GM10248 (cell line): ENCODE measurements at regions not wholly inside any gene's neighbourhood (a gene's known extent, or its start where the extent isn't known, plus 50 kb on each side); places are given as distances from the start of the nearest gene placed in this dataset.

Source experiments
- CTCF ChIA-PET: fragments of 300-600 bp; sonication (Branson Sonifier 250); formaldehyde crosslinking; extraction: SDS; loops from one replicate; lab custom pipeline; 2021; ENCODE audit warnings: antibody characterized with exemption; lab: Yijun Ruan, JAX
- POLR2A ChIA-PET: fragments of 350-650 bp; sonication (Branson Sonifier 250); formaldehyde crosslinking; extraction: SDS; loops from one replicate; lab custom pipeline; 2020; ENCODE audit warnings: antibody characterized with exemption; lab: Yijun Ruan, JAX
- DNase-seq: peaks from one replicate; pipeline ENCODE4 v3.0.0; 2012; ENCODE audit errors: extremely low spot score
- TF ChIP-seq, protein P1 (sequence below): IDR thresholded peaks from 2 replicates; pipeline ENCODE4 v1.5.1; 2012; ENCODE audit warnings: mild to moderate bottlenecking, low read depth; ENCODE audit errors: extremely low read depth, missing control alignments, control extremely low read depth

DNA sequence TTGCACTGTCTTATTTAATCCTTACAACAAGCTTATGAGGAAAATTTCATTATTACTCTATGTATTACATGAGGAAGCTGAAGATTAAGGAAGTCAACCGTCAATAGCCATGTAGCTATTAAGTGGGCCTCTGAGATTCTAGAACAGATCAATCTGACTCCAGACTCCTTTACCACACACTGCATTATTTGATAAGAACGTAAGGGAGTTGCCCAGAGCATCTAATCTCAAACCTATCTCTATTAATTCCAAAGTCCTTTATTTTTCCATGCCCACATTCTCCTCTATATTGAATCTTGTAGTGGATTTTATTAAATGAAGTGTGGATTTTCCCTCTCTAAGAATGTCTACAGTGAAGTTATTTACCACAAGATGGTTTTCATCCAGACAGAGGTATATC lies 118.2 kb upstream of the MTAP start:
- TF ChIP-seq, protein P1, sequence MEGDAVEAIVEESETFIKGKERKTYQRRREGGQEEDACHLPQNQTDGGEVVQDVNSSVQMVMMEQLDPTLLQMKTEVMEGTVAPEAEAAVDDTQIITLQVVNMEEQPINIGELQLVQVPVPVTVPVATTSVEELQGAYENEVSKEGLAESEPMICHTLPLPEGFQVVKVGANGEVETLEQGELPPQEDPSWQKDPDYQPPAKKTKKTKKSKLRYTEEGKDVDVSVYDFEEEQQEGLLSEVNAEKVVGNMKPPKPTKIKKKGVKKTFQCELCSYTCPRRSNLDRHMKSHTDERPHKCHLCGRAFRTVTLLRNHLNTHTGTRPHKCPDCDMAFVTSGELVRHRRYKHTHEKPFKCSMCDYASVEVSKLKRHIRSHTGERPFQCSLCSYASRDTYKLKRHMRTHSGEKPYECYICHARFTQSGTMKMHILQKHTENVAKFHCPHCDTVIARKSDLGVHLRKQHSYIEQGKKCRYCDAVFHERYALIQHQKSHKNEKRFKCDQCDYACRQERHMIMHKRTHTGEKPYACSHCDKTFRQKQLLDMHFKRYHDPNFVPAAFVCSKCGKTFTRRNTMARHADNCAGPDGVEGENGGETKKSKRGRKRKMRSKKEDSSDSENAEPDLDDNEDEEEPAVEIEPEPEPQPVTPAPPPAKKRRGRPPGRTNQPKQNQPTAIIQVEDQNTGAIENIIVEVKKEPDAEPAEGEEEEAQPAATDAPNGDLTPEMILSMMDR = no peak
- ChIA-PET CTCF (no interaction called here), POLR2A (no interaction called here)
- DNase-seq = no peak

DNA sequence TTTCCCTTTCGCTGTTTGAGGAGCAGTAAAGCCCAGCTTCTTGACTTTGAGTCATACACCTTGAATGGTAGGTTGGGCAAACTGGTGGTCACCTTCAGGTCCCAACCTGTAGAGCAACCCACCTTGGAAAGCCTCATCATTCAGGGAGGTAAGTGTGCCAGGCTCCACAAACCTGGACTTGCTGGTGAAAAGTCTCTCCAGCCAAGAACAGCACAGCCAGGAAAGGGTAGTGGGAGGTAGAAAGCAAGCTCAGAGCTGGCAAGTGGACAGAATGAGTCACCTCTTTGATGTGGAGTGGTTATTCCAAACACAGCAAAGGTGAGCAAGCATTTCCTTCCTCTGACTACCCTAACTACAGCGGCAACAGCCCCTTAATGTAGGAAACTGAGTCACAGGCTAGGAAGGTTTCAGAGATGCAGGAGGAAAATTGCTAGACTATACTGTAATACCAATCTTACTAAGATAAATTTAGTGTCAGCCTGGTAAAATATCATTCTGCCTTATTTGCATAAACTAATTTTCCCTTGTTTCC lies 117.5 kb upstream of the MTAP start:
- DNase-seq = no peak
- ChIA-PET CTCF (no interaction called here), POLR2A (no interaction called here)
- TF ChIP-seq, protein P1 = no peak

DNA sequence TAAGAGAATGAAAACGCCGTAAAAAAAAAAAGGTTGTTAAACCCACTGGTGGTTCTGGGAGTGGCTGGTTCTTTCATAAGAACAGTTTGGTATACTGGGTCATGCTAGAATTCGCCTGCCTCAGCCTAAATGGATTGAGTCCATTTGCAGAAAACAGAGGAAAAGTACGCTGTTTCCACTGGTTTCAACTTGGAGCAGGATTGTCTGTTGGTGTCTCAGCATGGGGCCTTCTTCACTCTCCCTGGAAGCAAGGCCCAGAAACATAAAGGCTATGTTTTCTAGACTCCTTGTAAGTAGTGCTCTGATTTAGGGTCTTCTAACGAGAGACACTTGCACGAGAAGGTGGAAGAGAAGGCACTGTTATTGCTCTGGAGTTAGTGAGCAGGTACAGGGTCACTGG lies 116.9 kb upstream of the MTAP start:
- DNase-seq = no peak
- ChIA-PET POLR2A (no interaction called here), CTCF (no interaction called here)
- TF ChIP-seq, protein P1 = no peak

DNA sequence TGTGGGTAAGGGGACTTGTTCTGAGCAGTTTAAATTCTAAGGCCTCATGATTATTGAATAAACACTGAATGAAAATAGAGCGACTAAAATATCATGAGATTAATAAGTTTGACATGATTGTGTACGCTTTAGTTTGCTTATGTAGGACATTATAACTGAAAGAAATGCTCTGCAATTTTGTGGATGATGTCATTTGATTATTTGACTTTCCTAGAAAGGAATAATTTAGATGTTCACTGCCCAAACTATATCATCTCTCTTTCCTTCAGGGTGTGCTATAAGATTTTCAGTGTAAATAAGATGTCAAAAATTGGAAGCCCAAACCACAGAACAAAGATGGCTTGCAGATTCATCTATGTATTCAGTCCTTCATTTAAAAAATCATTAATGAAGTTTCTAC lies 115.7 kb upstream of the MTAP start:
- ChIA-PET POLR2A (no interaction called here), CTCF (interaction anchor here (1.0 kb wide), 1 partner anchor 10 kb away, joined by 3 read pairs; no protein-coding TSS in a partner anchor)
- DNase-seq = no peak
- TF ChIP-seq, protein P1 = no peak

DNA sequence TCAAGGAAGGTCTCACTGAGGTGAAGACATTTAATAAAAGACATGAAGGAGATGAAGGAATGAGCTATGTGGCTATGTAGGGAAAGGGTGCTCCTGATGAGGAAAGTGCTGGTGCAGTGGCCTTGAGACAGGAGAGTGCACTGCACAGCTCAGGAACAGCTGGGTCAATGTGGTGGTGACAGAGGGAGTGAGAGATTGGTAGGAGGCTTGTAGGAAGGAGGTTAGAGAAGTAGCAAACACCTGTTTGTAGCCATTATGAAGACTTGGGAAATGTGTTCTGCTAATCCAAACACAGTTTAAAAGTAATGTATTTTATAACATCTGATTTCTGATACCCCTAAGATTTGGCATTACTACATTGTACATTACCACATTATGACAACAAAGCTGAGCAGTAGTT lies 115.1 kb upstream of the MTAP start:
- ChIA-PET POLR2A (no interaction called here), CTCF (interaction anchor here (1.0 kb wide), 1 partner anchor 10 kb away, joined by 3 read pairs; no protein-coding TSS in a partner anchor)
- DNase-seq = no peak
- TF ChIP-seq, protein P1 = no peak

DNA sequence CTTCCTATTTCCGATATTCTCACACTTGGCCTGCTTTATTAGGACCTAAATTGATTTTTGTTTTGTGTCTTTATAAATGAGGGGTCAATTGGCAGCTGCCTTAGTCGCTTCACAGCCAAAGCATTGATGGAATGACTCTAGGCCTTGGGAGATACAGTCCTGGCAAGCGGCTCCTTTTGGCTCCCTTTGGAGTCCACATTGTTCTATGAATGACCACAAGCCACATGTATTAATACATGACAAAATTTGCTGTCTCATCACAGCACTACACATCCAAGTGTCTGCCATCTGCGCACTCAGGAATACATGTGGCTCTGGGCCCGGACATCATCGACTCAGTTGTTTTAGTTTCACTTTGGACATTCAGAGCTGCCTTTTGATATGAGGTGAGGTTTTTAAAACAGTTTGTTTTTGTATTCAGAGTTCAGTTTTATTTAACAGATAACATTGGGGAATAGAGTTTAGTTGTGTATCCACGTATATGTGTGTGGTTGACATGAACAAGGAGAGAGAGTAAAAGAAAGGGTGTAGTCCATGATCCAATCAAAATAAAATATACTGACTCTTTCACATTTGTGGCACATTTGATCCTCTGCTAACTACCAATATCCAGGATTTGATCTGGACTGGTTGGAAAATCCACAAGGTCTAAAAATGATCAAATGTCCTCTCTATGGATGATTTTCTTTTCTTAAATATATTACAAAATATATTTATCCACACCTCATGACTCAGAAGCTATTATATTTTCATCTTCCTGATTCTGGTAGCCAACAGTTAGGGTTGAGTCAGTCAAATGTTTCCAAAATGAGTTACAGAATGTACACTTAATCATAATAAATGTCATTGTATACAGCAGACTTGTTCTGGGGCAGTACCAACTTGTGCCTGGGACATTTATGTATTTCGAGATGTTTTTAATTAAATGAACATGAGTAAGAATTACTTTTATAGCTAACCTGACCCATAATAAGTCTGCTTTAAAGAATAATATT lies 114.0 kb upstream of the MTAP start:
- DNase-seq = no peak

More for the DNA sequence above, 114.0 kb upstream of the MTAP start:
- ChIA-PET CTCF (interaction anchor here (1.0 to 2.9 kb wide), 3 partner anchors 13 to 21 kb away, joined by 3 to 8 read pairs (median 3); no protein-coding TSS in a partner anchor), POLR2A (no interaction called here)
- TF ChIP-seq, protein P1 = no peak
